Cardiac septum (tissue), 1 donor: ENCODE measurements at regions not wholly inside any gene's neighbourhood (a gene's known extent, or its start where the extent isn't known, plus 50 kb on each side); places are given as distances from the start of the nearest gene placed in this dataset.
A peak's percentile ranks its signal among the peaks of the same experiment; 100 is the strongest.

Experiments used
- DNase-seq: peaks from one replicate; pipeline ENCODE4 v3.0.0-alpha.2; 2020; ENCODE audit warnings: low spot score
- intact Hi-C: fragments of 100-400 bp; cut with DNase I; formaldehyde crosslinking; loops from one replicate; pipeline ENCODE4 v1.14.0; 2022
- donor health status: DM: no; HTN: no; CAD: no.

GRCh38 chr1:68378296-68379084 is 71.3 kb downstream of the RPE65 start:
- intact Hi-C loops: no loop called here
- no peak for DNase-seq

- DNase-seq: no peak
- intact Hi-C loops: no loop called here
Observed at GRCh38 chr1:68377098-68377497, 72.7 kb downstream of the RPE65 start.

GRCh38 chr1:68376441-68376840 is 73.3 kb downstream of the RPE65 start:
- DNase-seq: no peak
- intact Hi-C loops: no loop called here

- no peak for DNase-seq
- intact Hi-C loops: no loop called here
Observed at GRCh38 chr1:68375919-68376318, 73.8 kb downstream of the RPE65 start.

GRCh38 chr1:68373173-68373572 is 76.6 kb downstream of the RPE65 start:
- no peak for DNase-seq
- intact Hi-C loops: no loop called here

GRCh38 chr1:68372487-68372886 is 77.3 kb downstream of the RPE65 start:
- intact Hi-C loops: no loop called here
- DNase-seq: no peak

GRCh38 chr1:68370101-68370915 is 79.4 kb downstream of the RPE65 start:
- DNase-seq: no peak
- intact Hi-C loops: no loop called here

GRCh38 chr1:68366572-68366971 is 83.2 kb downstream of the RPE65 start:
- DNase-seq: no peak
- intact Hi-C loops: no loop called here

- DNase-seq: no peak
- intact Hi-C loops: no loop called here
Observed at GRCh38 chr1:68365709-68366382, 83.9 kb downstream of the RPE65 start.

GRCh38 chr1:68363339-68363738 is 86.4 kb downstream of the RPE65 start:
- DNase-seq: no peak
- intact Hi-C loops: no loop called here

- intact Hi-C loops: no loop called here
- DNase-seq: no peak
Observed at GRCh38 chr1:68361346-68361910, 88.3 kb downstream of the RPE65 start.

GRCh38 chr1:68359045-68359444 is 90.7 kb downstream of the RPE65 start:
- intact Hi-C loops: no loop called here
- DNase-seq: no peak

GRCh38 chr1:68358439-68358838 is 91.3 kb downstream of the RPE65 start:
- intact Hi-C loops: no loop called here
- DNase-seq: no peak

GRCh38 chr1:68355614-68356013 is 94.1 kb downstream of the RPE65 start:
- intact Hi-C loops: no loop called here
- no peak for DNase-seq

- intact Hi-C loops: loop anchor here (5.0 kb wide), 1 partner anchor 90 kb away; no protein-coding TSS in a partner anchor
- DNase-seq: no peak
Observed at GRCh38 chr1:68352202-68352601, 97.6 kb downstream of the RPE65 start.

- intact Hi-C loops: no loop called here
Observed at GRCh38 chr1:68347415-68347814, 102.3 kb downstream of the RPE65 start.

GRCh38 chr1:68346188-68346808 is 103.5 kb downstream of the RPE65 start:
- intact Hi-C loops: no loop called here
- DNase-seq: no peak

More at GRCh38 chr1:68347415-68347814, 102.3 kb downstream of the RPE65 start:
- peak; percentile 81 for DNase-seq

- intact Hi-C loops: loop anchor here (5.0 kb wide), 1 partner anchor 492 kb away; no protein-coding TSS in a partner anchor
- DNase-seq: no peak
Observed at GRCh38 chr1:68344208-68344607, 105.5 kb downstream of the RPE65 start.

- no peak for DNase-seq
- intact Hi-C loops: loop anchor here (5.0 kb wide), 1 partner anchor 489 kb away; no protein-coding TSS in a partner anchor
Observed at GRCh38 chr1:68340951-68341350, 108.6 kb upstream of the WLS start.
